HG02973 (cell line): ENCODE measurements at regions not wholly inside any gene's neighbourhood (a gene's known extent, or its start where the extent isn't known, plus 50 kb on each side); places are given as distances from the start of the nearest gene placed in this dataset.
"Not testable (repeated sequence)": the region's sequence is repeated elsewhere in the genome, so short reads cannot be mapped to it uniquely, and the experiment has no call there.

Source experiments
- ATAC-seq: cut with Tn5 transposase; IDR thresholded peaks from one replicate; pipeline ENCODE4 v1.9.1; 2021; ENCODE audit warnings: moderate library complexity; ENCODE audit not compliant: unreplicated experiment

DNA sequence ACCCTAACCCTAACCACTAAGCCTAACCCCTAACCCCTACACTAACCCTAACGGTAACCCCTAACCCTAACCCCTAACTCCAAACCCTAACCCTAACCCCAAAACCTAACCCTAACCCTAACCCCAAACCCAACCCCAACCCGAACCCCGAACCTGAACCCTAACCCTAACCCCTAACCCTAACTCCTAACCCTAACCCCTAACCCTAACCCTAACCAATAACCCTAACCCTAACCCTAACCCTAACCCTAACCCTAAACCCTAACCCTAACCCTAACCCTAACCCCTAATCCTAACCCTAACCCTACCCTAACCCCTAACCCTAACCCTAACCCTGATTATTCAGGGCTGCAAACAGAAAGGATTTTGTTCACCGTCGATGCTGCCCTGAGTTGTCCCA, 144.6 kb upstream of the DUSP22 start:
- ATAC-seq: not testable (repeated sequence)

DNA sequence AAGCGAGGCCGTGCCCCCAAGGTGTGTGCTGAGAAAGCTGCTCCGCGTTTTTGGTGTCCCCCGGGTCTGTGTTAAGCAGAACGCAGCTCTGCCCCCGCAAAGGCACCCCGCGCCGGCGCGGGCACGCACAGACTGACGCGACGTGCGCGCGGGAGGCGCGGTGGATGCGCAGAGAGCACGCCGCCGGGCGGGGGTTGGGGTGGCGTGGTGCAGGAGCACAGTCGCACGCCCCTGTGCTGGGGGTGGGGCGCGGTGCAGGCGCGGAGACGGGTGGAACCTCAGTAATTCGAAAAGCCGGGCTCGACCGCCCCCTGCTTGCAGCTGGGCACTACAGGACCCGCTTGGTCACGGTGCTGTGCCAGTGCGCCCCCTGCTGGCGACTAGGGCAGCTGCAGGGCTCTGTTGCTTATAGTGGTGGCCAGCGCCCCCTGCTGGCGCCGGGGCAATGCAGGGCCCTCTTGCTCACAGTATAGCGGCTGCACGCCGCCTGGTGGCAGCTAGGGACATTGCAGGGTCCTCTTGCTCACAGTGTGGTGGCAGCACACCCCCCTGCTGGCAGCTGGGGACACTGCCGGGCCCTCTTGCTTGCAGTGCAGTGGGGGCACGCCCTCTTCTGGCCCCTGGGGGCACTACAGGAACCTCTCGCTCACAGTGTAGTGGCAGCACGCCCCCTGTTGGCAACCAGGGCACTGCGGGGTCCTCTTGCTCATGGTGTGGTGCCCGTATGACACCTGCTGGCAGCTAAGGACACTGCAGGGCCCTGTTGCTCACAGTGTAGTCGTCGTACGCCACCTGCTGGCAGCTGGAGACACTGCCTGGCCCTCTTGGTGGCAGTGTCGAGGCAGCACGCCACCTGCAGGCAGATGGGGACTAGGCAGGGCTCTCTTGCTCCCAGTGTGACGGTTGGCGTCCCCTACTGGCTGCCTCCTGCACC, 144.0 kb upstream of the DUSP22 start:
- peak; percentile 94 for ATAC-seq

DNA sequence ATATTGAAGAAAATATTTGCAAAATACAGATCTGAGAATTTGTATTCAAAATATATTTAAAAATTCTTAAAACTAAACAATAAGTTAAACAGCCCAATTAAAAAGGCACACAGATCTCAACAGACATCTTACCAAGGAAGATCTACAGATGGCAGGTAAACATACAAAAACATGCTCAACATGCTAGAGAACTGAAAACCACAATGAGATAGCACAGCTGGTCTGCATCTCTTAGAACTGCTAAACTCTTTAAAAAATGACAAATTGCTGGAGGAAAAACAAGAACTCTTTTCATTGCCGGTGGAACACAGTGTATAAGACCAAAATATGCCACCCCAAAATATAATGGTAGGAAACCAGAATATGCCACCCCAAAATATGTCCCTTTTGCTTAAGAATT, 142.1 kb upstream of the DUSP22 start:
- ATAC-seq: not testable (repeated sequence)

DNA sequence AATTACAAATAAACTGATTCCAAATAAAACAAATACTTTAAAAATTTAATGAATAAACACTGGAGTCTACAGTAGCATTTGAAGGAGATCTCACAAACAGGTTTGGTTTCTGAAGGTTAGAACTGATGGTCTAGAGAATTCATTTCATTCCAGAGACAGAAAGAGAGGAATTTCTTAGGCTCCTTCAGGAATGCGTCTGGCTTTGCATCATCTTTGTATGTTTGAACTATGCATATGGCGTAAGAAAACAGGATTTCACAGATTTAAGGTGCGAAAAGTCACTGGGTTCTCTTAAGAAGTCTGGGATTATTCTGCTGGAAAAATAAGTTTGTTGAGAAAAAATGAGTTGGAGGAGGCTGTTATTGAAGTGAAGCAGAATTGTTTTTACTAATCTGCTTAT, 139.9 kb upstream of the DUSP22 start:
- ATAC-seq: not testable (repeated sequence)

DNA sequence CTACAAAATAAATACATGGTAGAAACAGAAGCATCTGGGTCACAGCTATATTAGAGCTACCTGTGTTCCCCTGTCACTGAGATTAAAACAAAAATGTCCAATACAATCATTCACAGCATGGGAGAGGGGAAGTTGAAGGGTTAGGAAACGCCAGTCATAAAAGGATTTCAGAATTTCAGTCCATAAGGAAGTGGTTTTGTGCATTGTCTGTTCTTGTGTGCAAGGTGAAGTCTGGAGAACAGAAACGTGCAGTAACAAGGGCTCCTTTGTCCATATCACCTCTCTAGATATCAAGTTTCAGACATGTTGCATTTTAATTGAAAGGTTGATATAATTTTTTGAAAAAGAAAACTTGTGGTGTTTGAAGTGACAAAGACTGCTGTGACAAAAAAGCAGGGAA, 139.3 kb upstream of the DUSP22 start:
- ATAC-seq: not testable (repeated sequence)

DNA sequence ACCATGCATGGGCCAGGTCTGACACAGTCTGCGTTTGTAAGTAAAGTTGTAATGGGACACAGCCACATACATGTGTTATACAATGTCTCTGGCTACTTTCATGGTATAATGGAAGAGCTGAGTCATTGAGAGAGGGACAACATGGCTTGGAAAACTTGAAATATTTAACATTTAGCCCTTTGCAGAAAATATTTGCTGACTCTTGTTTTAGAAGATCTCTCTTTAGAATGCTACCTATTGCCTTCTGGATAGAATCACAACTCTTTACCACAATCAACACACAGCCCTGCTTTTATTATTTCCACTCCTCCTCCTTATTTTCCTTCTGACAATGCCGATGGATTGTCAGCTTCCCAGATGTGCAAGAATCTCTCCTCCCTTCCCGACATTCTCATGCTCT, 138.4 kb upstream of the DUSP22 start:
- not testable (repeated sequence) for ATAC-seq

DNA sequence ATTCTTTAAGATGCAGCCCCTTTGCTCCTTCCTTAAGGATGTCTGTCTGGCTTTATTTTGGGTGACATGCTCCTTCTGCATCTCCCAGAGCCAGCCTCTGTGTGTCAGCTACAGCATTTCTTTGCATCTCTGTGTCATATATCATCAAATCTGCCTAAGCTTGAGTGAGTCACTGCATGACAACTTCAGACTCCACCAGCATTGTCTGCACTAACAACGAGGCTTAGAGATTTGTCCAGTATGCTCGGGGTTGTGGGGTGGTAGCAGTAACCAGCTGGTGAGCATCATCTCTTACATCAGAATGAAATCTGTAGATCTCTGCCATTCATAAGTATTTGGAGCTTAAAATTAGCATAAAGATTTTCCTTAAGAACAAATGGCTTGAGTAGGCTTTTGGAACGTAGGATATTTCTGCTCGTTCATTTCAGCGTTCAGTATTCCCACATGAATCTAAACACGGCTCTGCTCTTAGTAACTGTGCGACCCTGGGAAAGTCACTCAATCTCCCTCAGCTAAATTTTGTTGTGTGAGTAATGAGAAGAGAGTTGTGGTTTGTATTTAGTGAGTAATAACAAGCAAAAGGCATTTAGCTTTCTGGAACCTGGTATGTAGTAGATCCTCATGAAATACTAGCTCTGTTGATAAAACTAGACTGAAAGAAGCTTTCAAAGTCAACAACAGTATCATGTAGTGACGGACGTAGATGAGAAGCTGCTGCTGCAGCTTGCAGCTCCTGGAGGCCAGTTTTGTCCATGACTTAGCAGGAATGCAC, 137.8 kb upstream of the DUSP22 start:
- not testable (repeated sequence) for ATAC-seq

DNA sequence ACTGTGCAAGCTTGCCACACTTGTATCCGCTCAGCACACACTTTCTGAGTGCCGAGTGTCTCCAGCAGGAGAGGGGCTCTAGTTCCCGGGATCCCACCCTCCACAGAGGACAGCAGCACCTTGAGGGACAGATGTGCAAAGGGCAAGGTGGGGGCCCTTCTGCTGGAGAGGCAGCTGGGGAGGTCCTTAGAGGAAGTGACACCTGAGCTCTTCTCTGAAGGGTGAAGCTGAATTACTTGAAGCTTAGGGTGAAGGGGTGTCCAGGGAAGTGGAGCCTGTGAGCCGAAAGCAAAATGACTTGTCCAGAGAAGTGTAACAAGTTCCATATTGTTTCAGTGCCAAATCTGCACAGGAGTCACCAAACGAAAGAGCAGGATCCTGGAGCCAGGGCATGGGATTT, 136.3 kb upstream of the DUSP22 start:
- ATAC-seq: no peak

DNA sequence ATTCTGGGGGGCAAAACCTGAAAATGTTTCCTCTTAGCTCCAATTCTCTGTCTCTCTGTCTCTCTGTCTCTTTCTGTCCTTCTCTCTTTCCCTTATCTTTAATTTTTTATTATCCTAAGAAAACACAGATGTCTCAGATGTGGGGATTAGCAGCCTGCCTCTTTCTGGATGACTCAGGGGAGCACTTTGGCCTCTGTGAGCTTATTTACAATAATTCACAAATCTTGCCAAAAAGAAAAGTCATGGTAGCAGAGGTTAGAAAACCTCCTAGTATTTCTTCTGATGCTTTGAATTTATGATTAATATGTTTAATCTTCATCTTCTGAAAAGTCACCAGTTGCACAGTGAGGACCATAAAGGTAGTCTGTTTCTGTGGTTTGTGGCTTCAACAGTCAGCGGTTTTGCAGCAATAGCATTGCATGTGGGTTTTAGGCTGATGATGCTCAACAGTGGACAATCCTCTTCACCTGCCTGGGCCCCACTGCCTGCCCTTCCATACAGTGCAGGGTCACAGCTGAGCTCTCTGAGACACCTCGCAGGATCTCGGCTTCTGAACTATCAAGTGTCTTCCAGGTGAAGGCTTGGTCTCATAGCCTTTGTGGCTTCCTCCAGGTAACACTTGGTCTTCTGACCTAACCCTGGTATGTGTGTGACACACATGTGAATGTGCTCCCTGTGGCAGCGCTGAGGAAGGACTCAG, 135.7 kb upstream of the DUSP22 start:
- ATAC-seq: not testable (repeated sequence)

DNA sequence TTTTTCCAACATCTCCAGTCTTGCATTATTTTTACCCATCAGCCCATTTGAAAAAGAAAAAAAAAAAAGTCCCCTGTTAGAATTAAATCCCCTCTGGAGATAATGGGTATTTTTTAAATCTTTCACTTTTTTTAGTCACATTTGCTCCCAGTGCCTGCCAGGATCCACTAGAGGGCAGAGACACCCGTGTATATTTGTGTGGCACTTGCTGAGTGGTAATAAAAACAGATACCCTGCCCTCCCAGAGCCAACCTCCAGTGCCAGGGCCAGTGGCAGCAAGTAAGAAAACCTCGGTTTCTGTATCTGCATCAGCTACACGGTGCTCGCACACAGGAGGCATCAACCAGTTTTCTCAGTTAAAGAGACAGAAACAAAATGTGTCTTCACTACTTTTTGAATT, 135.1 kb upstream of the DUSP22 start:
- not testable (repeated sequence) for ATAC-seq

DNA sequence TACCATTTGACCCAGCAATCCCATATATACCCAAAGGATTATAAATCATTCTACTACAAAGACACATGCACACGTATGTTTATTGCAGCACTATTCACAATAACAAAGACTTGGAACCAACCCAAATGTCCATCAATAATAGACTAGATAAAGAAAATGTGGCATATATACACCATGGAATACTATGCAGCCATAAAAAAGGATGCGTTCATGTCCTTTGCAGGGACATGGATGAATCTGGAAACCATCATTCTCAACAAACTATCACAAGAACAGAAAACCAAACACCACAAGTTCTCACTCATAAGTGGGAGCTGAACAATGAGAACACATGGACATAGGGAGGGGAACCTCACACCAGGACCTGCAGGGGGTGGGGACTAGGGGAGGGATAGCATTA, 130.6 kb upstream of the DUSP22 start:
- not testable (repeated sequence) for ATAC-seq

DNA sequence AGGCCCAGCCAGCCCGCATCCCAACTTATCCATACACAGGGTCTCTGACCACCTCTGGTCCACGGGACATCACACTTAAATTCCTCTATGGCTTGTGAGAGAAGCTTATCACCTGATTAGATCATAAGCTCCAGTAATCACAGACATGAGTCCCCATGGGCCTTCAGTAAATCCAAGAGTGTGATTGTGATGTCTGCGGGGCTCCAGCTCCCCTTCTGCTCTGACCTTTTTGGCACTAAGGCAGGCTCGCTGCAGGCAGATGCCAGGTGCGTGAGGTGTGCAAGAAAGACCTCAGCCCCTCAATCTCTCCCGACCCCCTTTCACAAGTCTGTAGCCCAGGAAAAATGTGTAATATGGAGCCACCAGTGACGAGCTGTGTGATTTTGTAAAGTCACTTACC, 127.6 kb upstream of the DUSP22 start:
- no peak for ATAC-seq

DNA sequence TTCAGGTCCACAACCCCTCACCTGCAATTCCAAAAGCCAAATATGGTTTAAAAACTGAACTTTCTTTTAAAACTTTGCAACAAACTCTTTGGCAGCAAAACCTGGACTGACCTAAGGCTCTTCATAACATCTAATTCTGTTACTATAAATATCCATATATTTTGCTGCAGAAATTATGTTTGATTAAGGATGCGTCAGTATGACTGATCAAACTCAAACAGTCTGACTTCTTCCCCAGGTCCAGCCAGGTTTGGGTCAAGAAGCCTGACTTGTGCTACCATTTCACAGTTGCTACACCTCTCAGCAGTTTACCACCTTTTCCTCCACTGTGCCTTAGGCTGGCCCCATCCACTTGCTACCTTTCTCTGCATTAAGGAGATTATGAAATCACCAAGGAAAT, 127.0 kb upstream of the DUSP22 start:
- ATAC-seq: no peak

DNA sequence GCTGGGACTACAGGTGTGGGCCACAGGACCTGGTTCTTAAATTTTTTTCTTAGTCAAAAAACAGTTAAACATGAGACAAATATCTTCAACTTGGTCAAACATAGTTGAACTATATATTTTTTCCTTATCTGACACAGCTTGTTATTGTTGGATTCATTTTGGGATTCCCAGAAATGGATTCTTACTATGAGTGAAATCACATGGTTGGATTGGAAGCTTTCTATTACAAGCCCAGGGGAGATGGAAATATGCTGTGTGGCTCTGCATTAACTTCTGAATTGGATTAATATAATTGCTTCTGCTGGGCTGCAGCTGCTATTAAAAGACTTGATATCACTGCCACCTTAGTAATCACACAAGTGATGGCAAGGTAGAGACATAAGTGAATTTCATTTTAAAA, 126.4 kb upstream of the DUSP22 start:
- ATAC-seq: no peak

DNA sequence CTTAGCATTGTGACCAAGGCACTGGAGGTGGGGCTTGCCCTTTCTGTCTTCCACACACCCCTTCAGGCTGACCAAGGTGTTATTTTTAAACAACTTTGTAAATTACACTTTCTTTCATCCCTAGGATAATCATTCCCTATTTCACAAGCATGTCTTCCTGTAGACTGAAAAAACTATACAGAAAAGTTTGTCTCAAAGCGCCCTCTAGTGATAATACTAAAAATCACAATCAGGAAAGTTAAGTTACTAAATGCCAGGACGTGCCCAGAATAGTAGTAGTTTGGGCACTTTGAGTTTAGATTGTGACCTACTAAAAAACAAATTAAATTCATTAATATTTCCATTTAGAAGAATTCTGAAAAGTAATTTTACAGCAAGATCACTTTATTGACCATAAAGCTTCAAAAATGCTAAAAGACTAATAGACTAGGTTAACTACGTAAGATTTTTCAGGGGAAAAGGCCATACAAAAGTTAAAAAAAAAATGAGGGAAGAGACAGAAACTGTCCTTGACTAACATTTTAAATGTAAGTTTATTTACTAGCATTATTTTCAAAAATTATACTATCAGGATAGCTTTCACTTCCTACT, 123.3 kb upstream of the DUSP22 start:
- no peak for ATAC-seq

DNA sequence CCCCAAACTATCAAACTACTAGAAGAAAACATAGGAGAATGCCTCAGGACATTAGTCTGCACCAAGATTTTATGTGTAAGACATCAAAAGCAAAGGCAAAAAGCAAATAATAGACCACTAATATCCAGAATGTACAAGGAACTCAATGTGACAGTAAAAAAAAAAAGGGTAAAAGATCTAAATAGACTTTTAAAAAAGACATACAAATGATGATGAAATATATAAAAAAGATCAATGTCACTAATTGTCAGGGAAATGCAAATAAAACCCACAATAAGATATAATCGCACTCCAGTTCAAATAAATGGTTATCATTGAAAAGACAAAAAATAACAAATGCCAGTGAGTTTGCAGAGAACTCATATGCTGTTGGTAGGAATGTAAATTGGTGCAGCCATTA, 118.3 kb upstream of the DUSP22 start:
- ATAC-seq: no peak

DNA sequence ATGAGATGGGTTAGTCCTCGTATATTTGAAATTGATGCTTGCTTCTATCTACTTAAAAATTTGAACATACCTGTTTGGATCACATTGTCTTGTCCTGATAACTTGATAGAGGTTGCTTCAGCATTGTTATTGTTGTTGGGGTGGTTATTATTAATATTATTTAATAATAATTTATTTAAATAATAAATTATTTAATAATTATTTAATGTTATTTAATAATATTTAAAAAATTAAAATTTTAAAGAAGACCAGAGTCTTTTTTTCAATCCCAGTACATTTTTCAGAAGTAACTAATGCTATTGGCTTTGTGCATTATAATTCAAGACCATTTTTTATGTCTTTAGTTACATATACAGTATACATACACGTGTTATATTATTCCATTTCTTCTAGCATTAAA, 116.6 kb upstream of the DUSP22 start:
- ATAC-seq: no peak

DNA sequence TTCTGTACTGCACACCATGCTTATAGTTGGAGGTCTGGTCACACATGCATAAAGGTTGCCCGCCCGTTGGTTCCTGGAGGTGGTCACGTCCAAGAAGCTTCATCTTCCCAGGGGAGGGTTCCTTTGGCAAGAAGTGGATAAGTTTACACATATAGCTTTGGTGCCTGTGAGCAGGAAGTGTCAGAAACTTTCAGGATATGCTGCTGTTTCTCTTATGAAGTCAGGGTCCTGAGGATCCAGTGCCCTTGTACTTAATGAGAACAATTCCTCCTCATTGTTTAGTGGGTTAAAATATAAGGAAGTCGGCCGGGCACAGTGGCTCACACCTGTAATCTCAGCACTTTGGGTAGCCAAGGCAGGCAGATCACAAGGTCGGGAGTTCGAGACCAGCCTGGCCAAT, 115.5 kb upstream of the DUSP22 start:
- no peak for ATAC-seq

DNA sequence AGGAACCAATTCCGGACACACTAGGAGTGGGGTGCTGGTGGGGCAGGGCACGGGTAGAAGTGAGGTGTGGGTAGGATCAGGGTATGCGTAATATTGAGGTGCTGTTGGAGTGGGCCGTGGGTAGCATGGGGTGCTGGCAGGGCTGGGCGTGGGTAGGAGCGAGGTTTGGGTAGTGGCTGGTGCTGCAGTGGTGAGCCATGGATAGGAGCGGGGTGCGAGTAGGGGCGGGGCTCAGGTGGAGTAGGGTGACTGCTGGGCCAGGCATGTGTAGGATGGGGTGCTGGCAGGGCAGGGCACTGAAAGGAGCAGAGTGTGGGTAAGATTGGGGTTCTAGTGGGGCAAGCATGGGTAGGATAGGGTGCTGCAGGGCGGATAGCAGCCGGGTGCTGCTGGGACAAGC, 114.2 kb upstream of the DUSP22 start:
- ATAC-seq: no peak

DNA sequence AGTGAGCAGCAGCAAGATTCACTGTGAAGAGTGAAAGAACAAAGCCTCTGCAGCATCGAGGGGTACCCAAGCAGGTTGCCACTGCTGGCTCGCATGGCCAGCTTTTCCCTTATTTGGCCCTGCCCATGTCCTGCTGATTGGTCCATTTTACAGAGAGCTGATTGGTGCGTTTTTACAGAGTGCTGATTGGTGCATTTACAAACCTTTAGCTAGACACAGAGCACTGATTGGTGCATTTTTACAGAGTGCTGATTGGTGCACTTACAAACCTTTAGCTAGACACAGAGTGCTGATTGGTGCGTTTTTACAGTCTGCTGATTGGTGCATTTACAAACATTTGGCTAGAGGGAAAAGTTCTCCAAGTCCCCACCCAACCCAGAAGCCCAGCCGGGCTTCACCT, 113.4 kb upstream of the DUSP22 start:
- not testable (repeated sequence) for ATAC-seq

DNA sequence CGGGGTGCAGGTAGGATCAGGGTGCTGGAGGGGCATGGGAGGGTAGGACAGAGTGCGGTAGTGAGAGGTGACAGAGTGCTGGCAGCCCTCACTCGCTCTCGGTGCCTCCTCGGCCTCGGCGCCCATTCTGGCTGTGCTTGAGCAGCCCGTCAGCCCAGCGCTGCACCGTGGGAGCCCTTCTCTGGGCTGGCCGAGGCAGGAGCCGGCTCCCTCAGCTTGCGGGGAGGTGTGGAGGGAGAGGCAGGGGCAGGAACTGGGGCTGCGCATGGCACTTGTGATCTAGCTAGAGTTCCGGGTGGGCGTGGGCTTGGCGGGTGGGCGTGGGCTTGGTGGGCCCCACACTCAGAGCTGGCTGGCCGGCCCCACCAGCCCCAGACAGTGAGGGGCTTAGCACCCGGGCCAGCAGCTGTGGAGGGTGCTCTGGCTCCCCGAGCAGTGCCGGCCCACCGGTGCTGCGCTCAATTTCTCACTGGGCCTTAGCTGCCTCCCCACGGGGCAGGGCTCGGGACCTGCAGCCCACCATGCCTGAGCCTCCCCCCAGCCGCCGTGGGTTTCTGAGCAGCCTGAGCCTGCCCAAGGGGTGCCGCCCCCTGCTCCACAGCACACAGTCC, 112.8 kb upstream of the DUSP22 start:
- ATAC-seq: no peak
